ENCODE measurements at regions not wholly inside any gene's neighbourhood (a gene's known extent, or its start where the extent isn't known, plus 50 kb on each side); places are given as distances from the start of the nearest gene placed in this dataset.

- H3K27me3 ChIP-seq (ENCODE audit: control insufficient read depth in 5 of 5, insufficient read depth in 4 of 5, low read length in 5 of 5): no peaks in the 10 kb centered on the region
- no peak overlapping the region for H3K27ac ChIP-seq (ENCODE audit: low read depth, low read length)
- H3K9ac ChIP-seq (ENCODE audit: low read length in 5 of 5): no peak overlapping the region
- H3K4me3 ChIP-seq (ENCODE audit: low read depth in 1 of 5, low read length in 5 of 5): no peak overlapping the region
- H3K36me3 ChIP-seq (ENCODE audit: control insufficient read depth in 5 of 5, insufficient read depth in 5 of 5, low read length in 5 of 5): no peaks in the 10 kb centered on the region
- H3K4me1 ChIP-seq (ENCODE audit: control insufficient read depth in 5 of 5, insufficient read depth in 5 of 5, low read length in 5 of 5): peaks cover 0 to 22% (median 14%) of the 10 kb centered on the region in 5 donors
- no peaks in the 10 kb centered on the region for H3K9me3 ChIP-seq (ENCODE audit: control insufficient read depth in 5 of 5, low read length in 5 of 5)
Measured at GRCh38 chr18:76231402-76231801, 263.6 kb downstream of the ZNF516 start.

- Histone ChIP-seq H3K9ac (ENCODE audit: low read length in 5 of 5) (no peak overlapping the region), H3K27me3 (ENCODE audit: control insufficient read depth in 5 of 5, insufficient read depth in 4 of 5, low read length in 5 of 5) (no peaks in the 10 kb centered on the region), H3K36me3 (ENCODE audit: control insufficient read depth in 5 of 5, insufficient read depth in 5 of 5, low read length in 5 of 5) (no peaks in the 10 kb centered on the region), H3K4me1 (ENCODE audit: control insufficient read depth in 5 of 5, insufficient read depth in 5 of 5, low read length in 5 of 5) (peaks cover 0 to 22% (median 14%) of the 10 kb centered on the region in 5 donors), H3K9me3 (ENCODE audit: control insufficient read depth in 5 of 5, low read length in 5 of 5) (no peaks in the 10 kb centered on the region), H3K27ac (ENCODE audit: low read depth, low read length) (no peak overlapping the region), H3K4me3 (ENCODE audit: low read depth in 1 of 5, low read length in 5 of 5) (no peak overlapping the region)
Measured at GRCh38 chr18:76230791-76231190, 264.3 kb downstream of the ZNF516 start.

GRCh38 chr18:76228716-76229115 lies 266.3 kb downstream of the ZNF516 start:
- no peak overlapping the region for H3K9ac ChIP-seq (ENCODE audit: low read length in 5 of 5)
- no peak overlapping the region for H3K4me3 ChIP-seq (ENCODE audit: low read depth in 1 of 5, low read length in 5 of 5)
- H3K27ac ChIP-seq (ENCODE audit: low read depth, low read length): no peak overlapping the region
- H3K36me3 ChIP-seq (ENCODE audit: control insufficient read depth in 5 of 5, insufficient read depth in 5 of 5, low read length in 5 of 5): no peaks in the 10 kb centered on the region
- H3K4me1 ChIP-seq (ENCODE audit: control insufficient read depth in 5 of 5, insufficient read depth in 5 of 5, low read length in 5 of 5): peaks cover 0 to 11% (median 5%) of the 10 kb centered on the region in 5 donors
- H3K9me3 ChIP-seq (ENCODE audit: control insufficient read depth in 5 of 5, low read length in 5 of 5): peaks cover 0 to 3% (median 0%) of the 10 kb centered on the region in 5 donors
- H3K27me3 ChIP-seq (ENCODE audit: control insufficient read depth in 5 of 5, insufficient read depth in 4 of 5, low read length in 5 of 5): no peaks in the 10 kb centered on the region

- no peak overlapping the region for H3K27ac ChIP-seq (ENCODE audit: low read depth, low read length)
- H3K9ac ChIP-seq (ENCODE audit: low read length in 5 of 5): no peak overlapping the region
- H3K4me1 ChIP-seq (ENCODE audit: control insufficient read depth in 5 of 5, insufficient read depth in 5 of 5, low read length in 5 of 5): peaks cover 0 to 2% (median 0%) of the 10 kb centered on the region in 5 donors
- H3K36me3 ChIP-seq (ENCODE audit: control insufficient read depth in 5 of 5, insufficient read depth in 5 of 5, low read length in 5 of 5): no peaks in the 10 kb centered on the region
- H3K9me3 ChIP-seq (ENCODE audit: control insufficient read depth in 5 of 5, low read length in 5 of 5): peaks cover 0 to 4% (median 0%) of the 10 kb centered on the region in 5 donors
- no peaks in the 10 kb centered on the region for H3K27me3 ChIP-seq (ENCODE audit: control insufficient read depth in 5 of 5, insufficient read depth in 4 of 5, low read length in 5 of 5)
- no peak overlapping the region for H3K4me3 ChIP-seq (ENCODE audit: low read depth in 1 of 5, low read length in 5 of 5)
Measured at GRCh38 chr18:76227759-76228158, 267.3 kb downstream of the ZNF516 start.

- Histone ChIP-seq H3K9me3 (ENCODE audit: control insufficient read depth in 5 of 5, low read length in 5 of 5) (peaks cover 0 to 4% (median 0%) of the 10 kb centered on the region in 5 donors), H3K36me3 (ENCODE audit: control insufficient read depth in 5 of 5, insufficient read depth in 5 of 5, low read length in 5 of 5) (no peaks in the 10 kb centered on the region), H3K9ac (ENCODE audit: low read length in 5 of 5) (no peak overlapping the region), H3K4me1 (ENCODE audit: control insufficient read depth in 5 of 5, insufficient read depth in 5 of 5, low read length in 5 of 5) (no peaks in the 10 kb centered on the region), H3K27me3 (ENCODE audit: control insufficient read depth in 5 of 5, insufficient read depth in 4 of 5, low read length in 5 of 5) (no peaks in the 10 kb centered on the region), H3K4me3 (ENCODE audit: low read depth in 1 of 5, low read length in 5 of 5) (no peak overlapping the region), H3K27ac (ENCODE audit: low read depth, low read length) (no peak overlapping the region)
Measured at GRCh38 chr18:76223403-76223802, 271.6 kb downstream of the ZNF516 start.

GRCh38 chr18:76219023-76219422 lies 276.0 kb downstream of the ZNF516 start:
- Histone ChIP-seq H3K9ac (ENCODE audit: low read length in 5 of 5) (no peak overlapping the region), H3K27ac (ENCODE audit: low read depth, low read length) (no peak overlapping the region), H3K4me1 (ENCODE audit: control insufficient read depth in 5 of 5, insufficient read depth in 5 of 5, low read length in 5 of 5) (no peaks in the 10 kb centered on the region), H3K9me3 (ENCODE audit: control insufficient read depth in 5 of 5, low read length in 5 of 5) (peaks cover 0 to 4% (median 0%) of the 10 kb centered on the region in 5 donors), H3K36me3 (ENCODE audit: control insufficient read depth in 5 of 5, insufficient read depth in 5 of 5, low read length in 5 of 5) (no peaks in the 10 kb centered on the region), H3K4me3 (ENCODE audit: low read depth in 1 of 5, low read length in 5 of 5) (no peak overlapping the region), H3K27me3 (ENCODE audit: control insufficient read depth in 5 of 5, insufficient read depth in 4 of 5, low read length in 5 of 5) (no peaks in the 10 kb centered on the region)

- no peaks in the 10 kb centered on the region for H3K27me3 ChIP-seq (ENCODE audit: control insufficient read depth in 5 of 5, insufficient read depth in 4 of 5, low read length in 5 of 5)
- no peak overlapping the region for H3K4me3 ChIP-seq (ENCODE audit: low read depth in 1 of 5, low read length in 5 of 5)
- H3K4me1 ChIP-seq (ENCODE audit: control insufficient read depth in 5 of 5, insufficient read depth in 5 of 5, low read length in 5 of 5): no peaks in the 10 kb centered on the region
- H3K36me3 ChIP-seq (ENCODE audit: control insufficient read depth in 5 of 5, insufficient read depth in 5 of 5, low read length in 5 of 5): no peaks in the 10 kb centered on the region
- no peak overlapping the region for H3K27ac ChIP-seq (ENCODE audit: low read depth, low read length)
- H3K9ac ChIP-seq (ENCODE audit: low read length in 5 of 5): no peak overlapping the region
- no peaks in the 10 kb centered on the region for H3K9me3 ChIP-seq (ENCODE audit: control insufficient read depth in 5 of 5, low read length in 5 of 5)
Measured at GRCh38 chr18:76216096-76216495, 278.9 kb downstream of the ZNF516 start.

- H3K36me3 ChIP-seq (ENCODE audit: control insufficient read depth in 5 of 5, insufficient read depth in 5 of 5, low read length in 5 of 5): no peaks in the 10 kb centered on the region
- peaks cover 0 to 3% (median under 1%) of the 10 kb centered on the region in 5 donors for H3K4me1 ChIP-seq (ENCODE audit: control insufficient read depth in 5 of 5, insufficient read depth in 5 of 5, low read length in 5 of 5)
- peaks cover 0 to 3% (median under 1%) of the 10 kb centered on the region in 5 donors for H3K27me3 ChIP-seq (ENCODE audit: control insufficient read depth in 5 of 5, insufficient read depth in 4 of 5, low read length in 5 of 5)
- H3K4me3 ChIP-seq (ENCODE audit: low read depth in 1 of 5, low read length in 5 of 5): no peak overlapping the region
- no peak overlapping the region for H3K9ac ChIP-seq (ENCODE audit: low read length in 5 of 5)
- H3K27ac ChIP-seq (ENCODE audit: low read depth, low read length): no peak overlapping the region
- H3K9me3 ChIP-seq (ENCODE audit: control insufficient read depth in 5 of 5, low read length in 5 of 5): no peaks in the 10 kb centered on the region
Measured at GRCh38 chr18:76213991-76214390, 281.1 kb downstream of the ZNF516 start.

GRCh38 chr18:76212960-76213359 lies 282.1 kb downstream of the ZNF516 start:
- no peaks in the 10 kb centered on the region for H3K36me3 ChIP-seq (ENCODE audit: control insufficient read depth in 5 of 5, insufficient read depth in 5 of 5, low read length in 5 of 5)
- peaks cover 0 to 9% (median 5%) of the 10 kb centered on the region in 5 donors for H3K4me1 ChIP-seq (ENCODE audit: control insufficient read depth in 5 of 5, insufficient read depth in 5 of 5, low read length in 5 of 5)
- H3K4me3 ChIP-seq (ENCODE audit: low read depth in 1 of 5, low read length in 5 of 5): no peak overlapping the region
- H3K9ac ChIP-seq (ENCODE audit: low read length in 5 of 5): no peak overlapping the region
- H3K9me3 ChIP-seq (ENCODE audit: control insufficient read depth in 5 of 5, low read length in 5 of 5): no peaks in the 10 kb centered on the region
- H3K27ac ChIP-seq (ENCODE audit: low read depth, low read length): no peak overlapping the region
- peaks cover 0 to 6% (median 2%) of the 10 kb centered on the region in 5 donors for H3K27me3 ChIP-seq (ENCODE audit: control insufficient read depth in 5 of 5, insufficient read depth in 4 of 5, low read length in 5 of 5)

GRCh38 chr18:76209597-76209996 lies 285.4 kb downstream of the ZNF516 start:
- no peak overlapping the region for H3K4me3 ChIP-seq (ENCODE audit: low read depth in 1 of 5, low read length in 5 of 5)
- peaks cover 0 to 6% (median 2%) of the 10 kb centered on the region in 5 donors for H3K27me3 ChIP-seq (ENCODE audit: control insufficient read depth in 5 of 5, insufficient read depth in 4 of 5, low read length in 5 of 5)
- H3K27ac ChIP-seq (ENCODE audit: low read depth, low read length): no peak overlapping the region
- no peaks in the 10 kb centered on the region for H3K36me3 ChIP-seq (ENCODE audit: control insufficient read depth in 5 of 5, insufficient read depth in 5 of 5, low read length in 5 of 5)
- H3K4me1 ChIP-seq (ENCODE audit: control insufficient read depth in 5 of 5, insufficient read depth in 5 of 5, low read length in 5 of 5): peaks cover 0 to 9% (median 5%) of the 10 kb centered on the region in 5 donors
- no peak overlapping the region for H3K9ac ChIP-seq (ENCODE audit: low read length in 5 of 5)
- no peaks in the 10 kb centered on the region for H3K9me3 ChIP-seq (ENCODE audit: control insufficient read depth in 5 of 5, low read length in 5 of 5)
